Brain microvascular endothelial cell (primary cell): ENCODE measurements at regions not wholly inside any gene's neighbourhood (a gene's known extent, or its start where the extent isn't known, plus 50 kb on each side); places are given as distances from the start of the nearest gene placed in this dataset.
A peak's percentile ranks its signal among the peaks of the same experiment; 100 is the strongest.

Experiments used
- DNase-seq: peaks from one replicate; pipeline ENCODE4 v3.0.0-alpha.2; 2020
- H3K27ac ChIP-seq: fragments of 250-450 bp; sonication (Bioruptor Pico); 2 replicates; pipeline ENCODE4 v1.5.1; 2020; ENCODE audit warnings: mild to moderate bottlenecking, moderate library complexity
- H3K27me3 ChIP-seq: fragments of 250-450 bp; sonication (Bioruptor Pico); replicated peaks from 2 replicates; pipeline ENCODE4 v1.5.1; 2020; ENCODE audit warnings: mild to moderate bottlenecking
- H3K36me3 ChIP-seq: fragments of 250-450 bp; sonication (Bioruptor Pico); replicated peaks from 2 replicates; pipeline ENCODE4 v1.5.1; 2020; ENCODE audit warnings: mild to moderate bottlenecking
- H3K4me3 ChIP-seq: 2 replicates; pipeline ENCODE4 v1.5.1; 2011; ENCODE audit warnings: low read depth, mild to moderate bottlenecking, control low read depth, low read length, moderate library complexity
- in situ Hi-C: cut with HindIII; loops from 2 replicates; pipeline ENCODE4 v1.10.0; 2017; ENCODE audit warnings: low sequenced_read_pairs, low pct_ligation_motif_present
- TF ChIP-seq, protein P1 (sequence below): IDR thresholded peaks from 2 replicates; pipeline ENCODE4 v1.5.1; 2011; ENCODE audit warnings: low read depth, mild to moderate bottlenecking, moderate library complexity, low read length, control low read depth, inconsistent platforms; ENCODE audit errors: missing control alignments

DNA sequence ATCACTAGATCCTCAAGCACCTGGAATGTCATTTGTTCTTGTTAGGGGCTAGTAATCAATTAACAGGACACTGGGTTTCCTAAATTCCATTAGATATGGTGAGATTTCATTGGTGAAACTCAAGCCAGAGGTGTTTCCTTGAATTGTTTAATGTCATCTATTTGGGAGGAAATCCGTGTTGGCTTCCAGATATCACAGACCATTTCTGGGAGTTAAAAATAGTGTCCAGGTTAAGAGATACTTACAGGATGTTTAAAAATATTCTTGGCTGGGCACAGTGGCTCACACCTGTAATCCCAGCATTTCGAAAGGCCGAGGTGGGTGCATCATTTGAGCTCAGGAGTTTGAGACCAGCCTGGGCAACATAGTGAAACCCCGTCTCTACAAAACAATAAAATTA, 688.3 kb upstream of the WWC1 start:
- no peaks in the 10 kb centered on the region for H3K27me3 ChIP-seq
- H3K36me3 ChIP-seq = no peaks in the 10 kb centered on the region
- TF ChIP-seq, protein P1, sequence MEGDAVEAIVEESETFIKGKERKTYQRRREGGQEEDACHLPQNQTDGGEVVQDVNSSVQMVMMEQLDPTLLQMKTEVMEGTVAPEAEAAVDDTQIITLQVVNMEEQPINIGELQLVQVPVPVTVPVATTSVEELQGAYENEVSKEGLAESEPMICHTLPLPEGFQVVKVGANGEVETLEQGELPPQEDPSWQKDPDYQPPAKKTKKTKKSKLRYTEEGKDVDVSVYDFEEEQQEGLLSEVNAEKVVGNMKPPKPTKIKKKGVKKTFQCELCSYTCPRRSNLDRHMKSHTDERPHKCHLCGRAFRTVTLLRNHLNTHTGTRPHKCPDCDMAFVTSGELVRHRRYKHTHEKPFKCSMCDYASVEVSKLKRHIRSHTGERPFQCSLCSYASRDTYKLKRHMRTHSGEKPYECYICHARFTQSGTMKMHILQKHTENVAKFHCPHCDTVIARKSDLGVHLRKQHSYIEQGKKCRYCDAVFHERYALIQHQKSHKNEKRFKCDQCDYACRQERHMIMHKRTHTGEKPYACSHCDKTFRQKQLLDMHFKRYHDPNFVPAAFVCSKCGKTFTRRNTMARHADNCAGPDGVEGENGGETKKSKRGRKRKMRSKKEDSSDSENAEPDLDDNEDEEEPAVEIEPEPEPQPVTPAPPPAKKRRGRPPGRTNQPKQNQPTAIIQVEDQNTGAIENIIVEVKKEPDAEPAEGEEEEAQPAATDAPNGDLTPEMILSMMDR = no peak
- H3K4me3 ChIP-seq = no peak overlapping the region
- H3K27ac ChIP-seq = no peak overlapping the region
- DNase-seq = no peak
- in situ Hi-C loops = no loop called here

DNA sequence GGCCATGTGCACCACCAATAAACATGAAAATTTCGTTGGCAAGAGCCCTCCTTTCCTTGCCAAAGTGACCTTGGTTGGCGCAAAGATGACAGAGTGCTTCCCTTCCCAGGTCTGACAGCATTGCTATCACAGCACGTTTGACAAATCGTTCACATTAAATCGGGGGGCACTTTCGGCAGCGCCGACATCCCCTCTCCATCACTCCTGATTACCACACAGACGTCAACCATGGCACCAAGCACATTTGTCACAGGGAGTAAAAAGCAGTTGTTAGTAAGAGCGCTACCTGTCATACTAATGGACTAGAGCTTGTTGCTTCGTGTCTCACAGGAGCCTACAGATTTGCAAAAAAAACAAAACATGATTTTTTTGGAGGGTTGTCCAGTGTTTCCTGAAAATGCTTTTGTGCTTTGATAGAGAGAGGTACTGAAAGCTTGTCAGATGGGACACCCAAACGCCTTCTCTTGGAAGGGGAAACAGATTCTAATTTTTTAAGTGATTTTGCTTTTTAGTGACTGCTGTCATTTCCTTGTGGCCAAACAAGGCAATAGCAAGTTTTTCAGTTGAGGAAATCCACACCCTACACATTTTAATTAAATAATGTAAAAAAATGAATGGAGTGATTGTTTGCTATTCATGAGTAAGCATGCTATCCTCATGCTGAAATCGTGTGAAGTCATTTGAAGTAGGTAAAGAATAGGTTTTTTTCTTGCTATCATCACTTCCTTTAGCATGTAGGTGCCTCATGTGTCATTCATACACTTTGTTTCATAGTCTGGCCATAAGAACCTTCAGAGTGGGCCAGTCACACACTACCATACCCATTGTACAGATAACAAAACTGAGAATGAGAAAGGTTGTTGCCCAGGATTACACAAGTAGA, 682.8 kb upstream of the WWC1 start:
- TF ChIP-seq, protein P1 = peak; percentile 27
- no peak for DNase-seq
- no peak overlapping the region for H3K27ac ChIP-seq
- no peaks in the 10 kb centered on the region for H3K27me3 ChIP-seq
- no peaks in the 10 kb centered on the region for H3K36me3 ChIP-seq
- H3K4me3 ChIP-seq = no peak overlapping the region
- in situ Hi-C loops = no loop called here

DNA sequence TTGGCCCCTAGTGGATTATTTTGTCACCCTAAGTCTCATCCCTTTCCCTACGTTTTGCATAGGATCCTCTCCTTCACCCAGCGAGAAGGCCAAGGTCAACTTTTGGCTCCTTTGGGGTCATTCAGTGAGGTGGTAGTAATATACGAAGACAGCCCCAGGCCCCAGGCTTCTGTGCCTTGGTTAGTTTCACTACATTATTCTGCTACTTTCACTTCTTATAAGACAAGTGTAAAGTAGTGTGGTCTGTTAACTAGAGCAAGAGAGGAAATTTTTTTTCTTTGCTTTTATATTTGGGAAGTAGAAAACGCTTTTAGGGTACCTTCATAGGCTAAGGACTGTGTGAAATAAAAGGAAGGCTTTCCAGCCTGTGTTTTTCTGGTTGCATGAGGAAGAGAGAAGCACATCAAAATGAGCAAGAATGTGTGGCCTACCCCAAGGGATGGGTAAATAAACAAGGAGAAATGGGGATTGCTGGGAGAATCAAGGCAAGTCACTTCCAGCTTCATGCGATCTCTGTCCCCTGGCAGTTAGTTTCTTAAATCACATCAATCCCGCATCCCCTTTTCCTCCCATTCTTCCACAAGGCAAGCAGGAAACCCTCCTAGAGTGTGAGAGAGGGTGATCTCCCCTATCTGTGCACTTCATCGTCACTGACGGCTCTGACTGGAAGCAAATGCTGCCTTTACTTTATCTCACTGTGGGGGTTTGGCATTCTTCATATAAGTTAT, 677.0 kb upstream of the WWC1 start:
- TF ChIP-seq, protein P1 = no peak
- in situ Hi-C loops = no loop called here
- H3K27ac ChIP-seq = no peak overlapping the region

GRCh38 chr5:167616043-167616890, 675.2 kb upstream of the WWC1 start:
- DNase-seq = no peak
- TF ChIP-seq, protein P1 = no peak
- Histone ChIP-seq H3K27ac (no peak overlapping the region), H3K36me3 (no peaks in the 10 kb centered on the region), H3K27me3 (no peaks in the 10 kb centered on the region), H3K4me3 (no peak overlapping the region)
- in situ Hi-C loops = no loop called here

More for the DNA sequence above, 677.0 kb upstream of the WWC1 start:
- Histone ChIP-seq H3K36me3 (no peaks in the 10 kb centered on the region), H3K4me3 (no peak overlapping the region), H3K27me3 (no peaks in the 10 kb centered on the region)
- no peak for DNase-seq

GRCh38 chr5:167623354-167623753, 668.1 kb upstream of the WWC1 start:
- H3K27ac ChIP-seq = no peak overlapping the region
- DNase-seq = no peak
- in situ Hi-C loops = no loop called here
- no peak overlapping the region for H3K4me3 ChIP-seq
- H3K27me3 ChIP-seq = no peaks in the 10 kb centered on the region
- no peaks in the 10 kb centered on the region for H3K36me3 ChIP-seq
- TF ChIP-seq, protein P1 = no peak
